SK-N-SH (cell line): ENCODE measurements at regions not wholly inside any gene's neighbourhood (a gene's known extent, or its start where the extent isn't known, plus 50 kb on each side); places are given as distances from the start of the nearest gene placed in this dataset.

ENCODE experiments used
- CTCF ChIA-PET: fragments of 300-600, 350-600 bp; formaldehyde crosslinking; extraction: SDS; loops from one replicate; lab custom pipeline; 2021; lab: Yijun Ruan, JAX
- POLR2A ChIA-PET: fragments of 350-600 bp; sonication (Branson Sonifier 250); formaldehyde crosslinking; extraction: SDS; loops from one replicate; lab custom pipeline; 2020; ENCODE audit warnings: antibody characterized with exemption, inconsistent platforms; lab: Yijun Ruan, JAX
- DNase-seq: peaks from one replicate; pipeline ENCODE4 v3.0.0; 2012
- H2AFZ ChIP-seq: fragments of 200-600 bp; sonication (generic); 2 replicates; pipeline ENCODE4 v1.8.1; 2016; ENCODE audit warnings: antibody characterized with exemption, mild to moderate bottlenecking, low read depth
- H3F3A ChIP-seq: fragments of 200-600 bp; sonication (generic); replicated peaks from 2 replicates; pipeline ENCODE3; 2016; ENCODE audit warnings: antibody characterized with exemption, mild to moderate bottlenecking; ENCODE audit not compliant: insufficient read depth
- H3K27ac ChIP-seq, 2 experiments: fragments of 200-500 bp in 1 of 2; fragments of 200-600 bp in 1 of 2; sonication (Bioruptor generic) in 1 of 2; sonication (generic), shearing (Covaris generic) in 1 of 2; 2 replicates each; pipeline versions ENCODE4 v1.5.1 to v1.6.1; 2014 to 2016; ENCODE audit warnings: low read depth in 2 of 2, inconsistent platforms in 1 of 2, low read length in 1 of 2, mild to moderate bottlenecking in 1 of 2, mixed read lengths in 1 of 2
- H3K27me3 ChIP-seq: fragments of 200-600 bp; sonication (generic), shearing (Covaris generic); 2 replicates; pipeline ENCODE4 v1.6.1; 2016; ENCODE audit warnings: mixed run types; ENCODE audit not compliant: insufficient read depth
- H3K36me3 ChIP-seq, 2 experiments: fragments of 200-500 bp in 1 of 2; fragments of 200-600 bp in 1 of 2; sonication (Bioruptor generic) in 1 of 2; sonication (generic) in 1 of 2; replicated peaks in 1 of 2; 2 replicates each; pipeline versions ENCODE3 to v1.5.1; 2014 to 2016; ENCODE audit warnings: low read length in 1 of 2, mild to moderate bottlenecking in 1 of 2; ENCODE audit not compliant: insufficient read depth in 2 of 2, control insufficient read depth in 1 of 2
- H3K4me1 ChIP-seq, 2 experiments: fragments of 200-500 bp in 1 of 2; fragments of 200-600 bp in 1 of 2; sonication (Bioruptor generic) in 1 of 2; sonication (generic), shearing (Covaris generic) in 1 of 2; 2 replicates each; pipeline versions ENCODE4 v1.5.1 to v1.6.1; 2014 to 2016; ENCODE audit warnings: low read depth in 1 of 2, low read length in 1 of 2, mixed run types in 1 of 2; ENCODE audit not compliant: insufficient read depth in 2 of 2, control insufficient read depth in 1 of 2
- H3K4me2 ChIP-seq: fragments of 200-600 bp; sonication (generic), shearing (Covaris generic); 2 replicates; pipeline ENCODE4 v1.6.1; 2017; ENCODE audit warnings: mixed run types
- H3K4me3 ChIP-seq, 2 experiments: fragments of 200-500 bp in 1 of 2; fragments of 200-600 bp in 1 of 2; sonication (Bioruptor generic) in 1 of 2; sonication (generic), shearing (Covaris generic) in 1 of 2; 2 replicates each; pipeline versions ENCODE4 v1.5.1 to v1.8.1; 2014 to 2016; ENCODE audit warnings: low read depth in 2 of 2, inconsistent platforms in 1 of 2, low read length in 1 of 2, mild to moderate bottlenecking in 1 of 2, mixed read lengths in 1 of 2, moderate library complexity in 1 of 2
- H3K79me2 ChIP-seq: fragments of 200-600 bp; sonication (generic); 2 replicates; pipeline ENCODE4 v1.8.1; 2017; ENCODE audit warnings: mild to moderate bottlenecking; ENCODE audit not compliant: insufficient read depth
- H3K9ac ChIP-seq: fragments of 200-600 bp; sonication (generic); 2 replicates; pipeline ENCODE4 v1.6.1; 2017; ENCODE audit warnings: mixed run types
- H3K9me2 ChIP-seq: fragments of 200-600 bp; sonication (generic); 2 replicates; pipeline ENCODE4 v1.6.1; 2017; ENCODE audit warnings: mixed run types
- H3K9me3 ChIP-seq: fragments of 200-600 bp; sonication (generic); 2 replicates; pipeline ENCODE4 v1.6.1; 2017; ENCODE audit warnings: mixed run types, mild to moderate bottlenecking, moderate library complexity
- H4K20me1 ChIP-seq: fragments of 200-600 bp; sonication (generic); 2 replicates; pipeline ENCODE4 v1.6.1; 2017; ENCODE audit warnings: mild to moderate bottlenecking, mixed run types; ENCODE audit not compliant: insufficient read depth
- EZH2phosphoT487 ChIP-seq: fragments of 200-600 bp; sonication (generic); IDR thresholded peaks from 2 replicates; pipeline ENCODE4 v1.6.1; 2017; ENCODE audit warnings: low read depth, mixed run types, mild to moderate bottlenecking, antibody characterized with exemption, moderate library complexity, borderline replicate concordance
- FOXM1 ChIP-seq: IDR thresholded peaks from 2 replicates; pipeline ENCODE4 v1.4.0; 2012; ENCODE audit warnings: low read depth, mild to moderate bottlenecking
- GABPA ChIP-seq: IDR thresholded peaks from 2 replicates; pipeline ENCODE4 v1.4.0; 2012; ENCODE audit warnings: low read depth, mild to moderate bottlenecking
- MEF2A ChIP-seq: IDR thresholded peaks from 2 replicates; pipeline ENCODE4 v1.4.0; 2012; ENCODE audit warnings: low read depth, borderline replicate concordance
- MXI1 ChIP-seq: IDR thresholded peaks from 2 replicates; pipeline ENCODE4 v1.6.1; 2012; ENCODE audit warnings: mild to moderate bottlenecking, low read depth, low read length, improper control_type of control experiment
- POLR2AphosphoS5 ChIP-seq: IDR thresholded peaks from 2 replicates; pipeline ENCODE4 v1.6.1; 2012; ENCODE audit warnings: low read depth, low read length
- RCOR1 ChIP-seq: fragments of 150-350 bp; IDR thresholded peaks from 2 replicates; pipeline ENCODE4 v1.6.1; 2017; ENCODE audit warnings: antibody characterized with exemption, low read length
- SMC3 ChIP-seq: IDR thresholded peaks from 2 replicates; pipeline ENCODE4 v1.6.1; 2012; ENCODE audit warnings: low read depth, low read length, improper control_type of control experiment
- TAF1 ChIP-seq: IDR thresholded peaks from 2 replicates; pipeline ENCODE4 v1.6.1; 2012; ENCODE audit warnings: low read depth, mild to moderate bottlenecking, low read length, moderate library complexity, borderline replicate concordance
- WGBS: methylation state at CpG from one replicate; pipeline ENCODE4 v1.1.6; 2017; ENCODE audit warnings: low lambda C conversion rate; 5-methylcytosine and 5-hydroxymethylcytosine counted together
- TF ChIP-seq, protein P1 (sequence below): fragments of 200-600 bp; sonication (generic); IDR thresholded peaks from 2 replicates; pipeline ENCODE4 v1.6.1; 2017; ENCODE audit warnings: antibody characterized with exemption, mild to moderate bottlenecking, moderate library complexity
- TF ChIP-seq, protein P2 (sequence below): IDR thresholded peaks from 2 replicates; pipeline ENCODE4 v1.6.1; 2012; ENCODE audit warnings: mild to moderate bottlenecking, low read depth, low read length, moderate library complexity
- TF ChIP-seq, protein P3 (sequence below): fragments of 150-350 bp; IDR thresholded peaks from 2 replicates; pipeline ENCODE4 v1.6.1; 2017; ENCODE audit warnings: antibody characterized with exemption, low read length, low read depth, borderline replicate concordance
- TF ChIP-seq, protein P4 (sequence below): IDR thresholded peaks from 2 replicates; pipeline ENCODE4; 2012
- TF ChIP-seq, protein P5 (sequence below): IDR thresholded peaks from 2 replicates; pipeline ENCODE4 v1.4.0; 2012; ENCODE audit warnings: low read depth, borderline replicate concordance
- TF ChIP-seq, protein P6 (sequence below): IDR thresholded peaks from 2 replicates; pipeline ENCODE4 v1.4.0; 2012; ENCODE audit warnings: low read depth

DNA sequence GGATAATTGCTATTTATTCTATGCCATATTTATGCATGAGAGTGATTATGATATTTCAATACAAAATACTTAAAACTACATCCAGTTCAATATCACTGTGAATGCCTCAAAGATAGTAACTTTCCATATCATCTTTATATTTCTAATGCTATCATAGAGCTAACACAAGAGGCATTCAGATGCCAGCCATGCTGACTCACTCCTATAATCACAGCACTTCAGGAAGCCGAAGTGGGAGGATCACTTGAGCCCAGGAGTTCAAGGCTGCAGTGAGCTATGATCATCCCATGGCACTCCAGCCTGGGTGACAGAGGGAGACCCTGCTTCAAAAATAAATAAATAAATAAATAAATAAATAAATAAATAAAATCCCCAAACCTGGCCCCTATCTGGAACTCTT, 498.7 kb downstream of the EPHA3 start:
- H3K9me3 ChIP-seq = no peaks in the 10 kb centered on the region
- no peaks in the 10 kb centered on the region for H3K79me2 ChIP-seq
- no peaks in the 10 kb centered on the region for H3K27me3 ChIP-seq
- POLR2A ChIA-PET = no interaction called here
- no peak overlapping the region for H3K9ac ChIP-seq
- no peak for DNase-seq
- no peak overlapping the region for H2AFZ ChIP-seq
- no peaks in the 10 kb centered on the region for H3K4me1 ChIP-seq
- no peaks in the 10 kb centered on the region for H3K36me3 ChIP-seq
- CTCF ChIA-PET = no interaction called here
- no peak overlapping the region for H3K4me2 ChIP-seq
- no peak overlapping the region for H3K4me3 ChIP-seq
- no peaks in the 10 kb centered on the region for H3K9me2 ChIP-seq
- WGBS = 0% methylated on average over 1 of the region's 1 CpG
- TF ChIP-seq, protein P1, sequence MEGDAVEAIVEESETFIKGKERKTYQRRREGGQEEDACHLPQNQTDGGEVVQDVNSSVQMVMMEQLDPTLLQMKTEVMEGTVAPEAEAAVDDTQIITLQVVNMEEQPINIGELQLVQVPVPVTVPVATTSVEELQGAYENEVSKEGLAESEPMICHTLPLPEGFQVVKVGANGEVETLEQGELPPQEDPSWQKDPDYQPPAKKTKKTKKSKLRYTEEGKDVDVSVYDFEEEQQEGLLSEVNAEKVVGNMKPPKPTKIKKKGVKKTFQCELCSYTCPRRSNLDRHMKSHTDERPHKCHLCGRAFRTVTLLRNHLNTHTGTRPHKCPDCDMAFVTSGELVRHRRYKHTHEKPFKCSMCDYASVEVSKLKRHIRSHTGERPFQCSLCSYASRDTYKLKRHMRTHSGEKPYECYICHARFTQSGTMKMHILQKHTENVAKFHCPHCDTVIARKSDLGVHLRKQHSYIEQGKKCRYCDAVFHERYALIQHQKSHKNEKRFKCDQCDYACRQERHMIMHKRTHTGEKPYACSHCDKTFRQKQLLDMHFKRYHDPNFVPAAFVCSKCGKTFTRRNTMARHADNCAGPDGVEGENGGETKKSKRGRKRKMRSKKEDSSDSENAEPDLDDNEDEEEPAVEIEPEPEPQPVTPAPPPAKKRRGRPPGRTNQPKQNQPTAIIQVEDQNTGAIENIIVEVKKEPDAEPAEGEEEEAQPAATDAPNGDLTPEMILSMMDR = no peak
- no peak for TF ChIP-seq TAF1
- TF ChIP-seq, protein P2, sequence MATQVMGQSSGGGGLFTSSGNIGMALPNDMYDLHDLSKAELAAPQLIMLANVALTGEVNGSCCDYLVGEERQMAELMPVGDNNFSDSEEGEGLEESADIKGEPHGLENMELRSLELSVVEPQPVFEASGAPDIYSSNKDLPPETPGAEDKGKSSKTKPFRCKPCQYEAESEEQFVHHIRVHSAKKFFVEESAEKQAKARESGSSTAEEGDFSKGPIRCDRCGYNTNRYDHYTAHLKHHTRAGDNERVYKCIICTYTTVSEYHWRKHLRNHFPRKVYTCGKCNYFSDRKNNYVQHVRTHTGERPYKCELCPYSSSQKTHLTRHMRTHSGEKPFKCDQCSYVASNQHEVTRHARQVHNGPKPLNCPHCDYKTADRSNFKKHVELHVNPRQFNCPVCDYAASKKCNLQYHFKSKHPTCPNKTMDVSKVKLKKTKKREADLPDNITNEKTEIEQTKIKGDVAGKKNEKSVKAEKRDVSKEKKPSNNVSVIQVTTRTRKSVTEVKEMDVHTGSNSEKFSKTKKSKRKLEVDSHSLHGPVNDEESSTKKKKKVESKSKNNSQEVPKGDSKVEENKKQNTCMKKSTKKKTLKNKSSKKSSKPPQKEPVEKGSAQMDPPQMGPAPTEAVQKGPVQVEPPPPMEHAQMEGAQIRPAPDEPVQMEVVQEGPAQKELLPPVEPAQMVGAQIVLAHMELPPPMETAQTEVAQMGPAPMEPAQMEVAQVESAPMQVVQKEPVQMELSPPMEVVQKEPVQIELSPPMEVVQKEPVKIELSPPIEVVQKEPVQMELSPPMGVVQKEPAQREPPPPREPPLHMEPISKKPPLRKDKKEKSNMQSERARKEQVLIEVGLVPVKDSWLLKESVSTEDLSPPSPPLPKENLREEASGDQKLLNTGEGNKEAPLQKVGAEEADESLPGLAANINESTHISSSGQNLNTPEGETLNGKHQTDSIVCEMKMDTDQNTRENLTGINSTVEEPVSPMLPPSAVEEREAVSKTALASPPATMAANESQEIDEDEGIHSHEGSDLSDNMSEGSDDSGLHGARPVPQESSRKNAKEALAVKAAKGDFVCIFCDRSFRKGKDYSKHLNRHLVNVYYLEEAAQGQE = no peak
- TF ChIP-seq RCOR1 = no peak
- TF ChIP-seq MEF2A = no peak
- TF ChIP-seq, all 33 proteins: peak for 0
- Histone ChIP-seq H3K27ac (no peak overlapping the region), H3F3A (no peaks in the 10 kb centered on the region), H4K20me1 (no peaks in the 10 kb centered on the region)

DNA sequence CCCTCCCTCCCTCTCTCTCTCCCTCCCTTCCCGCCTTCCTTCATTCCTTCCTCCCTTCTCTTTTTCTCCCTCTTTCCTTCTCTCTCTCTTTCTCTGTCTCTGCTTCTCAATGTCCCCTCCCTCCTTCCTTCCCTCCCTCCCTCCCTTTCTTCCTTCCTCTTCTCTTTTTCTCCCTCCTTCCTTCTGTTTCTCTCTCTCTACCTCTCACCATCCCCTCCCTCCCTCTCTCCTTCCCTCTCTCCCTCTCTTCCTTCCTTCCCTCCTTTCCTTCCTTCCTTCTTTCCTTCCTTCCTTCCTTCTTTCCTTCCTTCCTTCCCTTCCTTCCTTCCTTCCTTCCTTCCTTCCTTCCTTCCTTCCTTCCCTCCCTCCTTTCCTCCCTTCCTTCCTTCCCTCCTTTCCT, 504.6 kb downstream of the EPHA3 start:
- H3K9ac ChIP-seq = no peak overlapping the region
- no peaks in the 10 kb centered on the region for H3K9me3 ChIP-seq
- H2AFZ ChIP-seq = no peak overlapping the region
- no peak overlapping the region for H3K27ac ChIP-seq
- no peak overlapping the region for H3K4me3 ChIP-seq
- CTCF ChIA-PET = no interaction called here
- DNase-seq = no peak
- no peak overlapping the region for H3K4me2 ChIP-seq
- H3K9me2 ChIP-seq = no peaks in the 10 kb centered on the region
- H3K27me3 ChIP-seq = no peaks in the 10 kb centered on the region
- POLR2A ChIA-PET = no interaction called here
- no peaks in the 10 kb centered on the region for H3K79me2 ChIP-seq
- 3% methylated on average over 1 of the region's 1 CpG for WGBS
- no peaks in the 10 kb centered on the region for H4K20me1 ChIP-seq
- no peaks in the 10 kb centered on the region for H3K36me3 ChIP-seq
- H3K4me1 ChIP-seq = no peaks in the 10 kb centered on the region
- no peaks in the 10 kb centered on the region for H3F3A ChIP-seq
- TF ChIP-seq, protein P3, sequence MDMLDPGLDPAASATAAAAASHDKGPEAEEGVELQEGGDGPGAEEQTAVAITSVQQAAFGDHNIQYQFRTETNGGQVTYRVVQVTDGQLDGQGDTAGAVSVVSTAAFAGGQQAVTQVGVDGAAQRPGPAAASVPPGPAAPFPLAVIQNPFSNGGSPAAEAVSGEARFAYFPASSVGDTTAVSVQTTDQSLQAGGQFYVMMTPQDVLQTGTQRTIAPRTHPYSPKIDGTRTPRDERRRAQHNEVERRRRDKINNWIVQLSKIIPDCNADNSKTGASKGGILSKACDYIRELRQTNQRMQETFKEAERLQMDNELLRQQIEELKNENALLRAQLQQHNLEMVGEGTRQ = no peak
- TF ChIP-seq SMC3 (no peak), FOXM1 (no peak), POLR2AphosphoS5 (no peak), TAF1 (no peak), EZH2phosphoT487 (no peak), MXI1 (no peak), GABPA (no peak)
- TF ChIP-seq, protein P4, sequence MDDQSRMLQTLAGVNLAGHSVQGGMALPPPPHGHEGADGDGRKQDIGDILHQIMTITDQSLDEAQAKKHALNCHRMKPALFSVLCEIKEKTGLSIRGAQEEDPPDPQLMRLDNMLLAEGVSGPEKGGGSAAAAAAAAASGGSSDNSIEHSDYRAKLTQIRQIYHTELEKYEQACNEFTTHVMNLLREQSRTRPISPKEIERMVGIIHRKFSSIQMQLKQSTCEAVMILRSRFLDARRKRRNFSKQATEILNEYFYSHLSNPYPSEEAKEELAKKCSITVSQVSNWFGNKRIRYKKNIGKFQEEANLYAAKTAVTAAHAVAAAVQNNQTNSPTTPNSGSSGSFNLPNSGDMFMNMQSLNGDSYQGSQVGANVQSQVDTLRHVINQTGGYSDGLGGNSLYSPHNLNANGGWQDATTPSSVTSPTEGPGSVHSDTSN = no peak
- TF ChIP-seq, protein P5, sequence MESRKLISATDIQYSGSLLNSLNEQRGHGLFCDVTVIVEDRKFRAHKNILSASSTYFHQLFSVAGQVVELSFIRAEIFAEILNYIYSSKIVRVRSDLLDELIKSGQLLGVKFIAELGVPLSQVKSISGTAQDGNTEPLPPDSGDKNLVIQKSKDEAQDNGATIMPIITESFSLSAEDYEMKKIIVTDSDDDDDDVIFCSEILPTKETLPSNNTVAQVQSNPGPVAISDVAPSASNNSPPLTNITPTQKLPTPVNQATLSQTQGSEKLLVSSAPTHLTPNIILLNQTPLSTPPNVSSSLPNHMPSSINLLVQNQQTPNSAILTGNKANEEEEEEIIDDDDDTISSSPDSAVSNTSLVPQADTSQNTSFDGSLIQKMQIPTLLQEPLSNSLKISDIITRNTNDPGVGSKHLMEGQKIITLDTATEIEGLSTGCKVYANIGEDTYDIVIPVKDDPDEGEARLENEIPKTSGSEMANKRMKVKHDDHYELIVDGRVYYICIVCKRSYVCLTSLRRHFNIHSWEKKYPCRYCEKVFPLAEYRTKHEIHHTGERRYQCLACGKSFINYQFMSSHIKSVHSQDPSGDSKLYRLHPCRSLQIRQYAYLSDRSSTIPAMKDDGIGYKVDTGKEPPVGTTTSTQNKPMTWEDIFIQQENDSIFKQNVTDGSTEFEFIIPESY = no peak
- TF ChIP-seq, protein P6, sequence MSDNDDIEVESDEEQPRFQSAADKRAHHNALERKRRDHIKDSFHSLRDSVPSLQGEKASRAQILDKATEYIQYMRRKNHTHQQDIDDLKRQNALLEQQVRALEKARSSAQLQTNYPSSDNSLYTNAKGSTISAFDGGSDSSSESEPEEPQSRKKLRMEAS = no peak
- TF ChIP-seq, protein P1 = no peak
